ENCODE measurements at regions not wholly inside any gene's neighbourhood (a gene's known extent, or its start where the extent isn't known, plus 50 kb on each side); places are given as distances from the start of the nearest gene placed in this dataset.
"Not testable (repeated sequence)": the region's sequence is repeated elsewhere in the genome, so short reads cannot be mapped to it uniquely, and the experiment has no call there.

DNA sequence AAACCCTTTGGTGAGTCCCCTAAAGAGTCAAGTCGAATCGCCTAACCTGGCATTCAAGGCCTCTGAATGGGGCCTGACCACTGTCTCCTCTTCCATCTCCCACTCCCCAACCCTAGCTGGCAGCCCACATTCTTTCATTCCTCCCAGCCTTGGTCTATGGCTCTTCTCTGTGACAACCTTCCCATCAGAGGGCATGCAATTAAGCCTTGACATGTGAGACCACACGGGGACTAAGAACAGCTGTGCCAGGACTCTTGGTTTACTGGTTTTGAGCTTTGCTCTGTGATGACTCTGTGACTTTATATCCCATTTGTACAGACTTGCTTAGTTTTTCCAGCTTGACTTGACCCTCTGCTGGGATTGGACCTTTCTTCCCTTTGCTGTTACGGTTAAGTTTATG is 116.6 kb downstream of the BUB3 start:
- FAIRE-seq: no peak

DNA sequence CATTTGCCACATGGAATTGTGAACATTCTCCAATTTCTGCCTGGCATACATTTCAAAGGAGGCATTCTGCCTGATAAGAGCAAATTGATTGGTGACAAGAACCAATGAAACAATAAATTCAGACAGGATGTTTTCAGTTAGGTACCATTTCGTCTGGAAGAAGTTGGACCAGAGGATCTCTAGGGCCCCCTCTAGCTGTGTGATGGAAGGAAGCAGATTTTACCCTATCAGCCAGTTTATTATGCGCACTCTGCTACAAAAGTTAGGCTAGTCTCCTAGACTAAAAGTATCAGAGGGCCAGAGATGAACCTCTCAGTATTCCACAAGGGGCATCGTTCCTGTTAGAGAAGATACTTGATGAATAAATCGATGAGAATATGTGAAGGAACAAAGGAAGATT is 118.0 kb downstream of the BUB3 start:
- no peak for FAIRE-seq

DNA sequence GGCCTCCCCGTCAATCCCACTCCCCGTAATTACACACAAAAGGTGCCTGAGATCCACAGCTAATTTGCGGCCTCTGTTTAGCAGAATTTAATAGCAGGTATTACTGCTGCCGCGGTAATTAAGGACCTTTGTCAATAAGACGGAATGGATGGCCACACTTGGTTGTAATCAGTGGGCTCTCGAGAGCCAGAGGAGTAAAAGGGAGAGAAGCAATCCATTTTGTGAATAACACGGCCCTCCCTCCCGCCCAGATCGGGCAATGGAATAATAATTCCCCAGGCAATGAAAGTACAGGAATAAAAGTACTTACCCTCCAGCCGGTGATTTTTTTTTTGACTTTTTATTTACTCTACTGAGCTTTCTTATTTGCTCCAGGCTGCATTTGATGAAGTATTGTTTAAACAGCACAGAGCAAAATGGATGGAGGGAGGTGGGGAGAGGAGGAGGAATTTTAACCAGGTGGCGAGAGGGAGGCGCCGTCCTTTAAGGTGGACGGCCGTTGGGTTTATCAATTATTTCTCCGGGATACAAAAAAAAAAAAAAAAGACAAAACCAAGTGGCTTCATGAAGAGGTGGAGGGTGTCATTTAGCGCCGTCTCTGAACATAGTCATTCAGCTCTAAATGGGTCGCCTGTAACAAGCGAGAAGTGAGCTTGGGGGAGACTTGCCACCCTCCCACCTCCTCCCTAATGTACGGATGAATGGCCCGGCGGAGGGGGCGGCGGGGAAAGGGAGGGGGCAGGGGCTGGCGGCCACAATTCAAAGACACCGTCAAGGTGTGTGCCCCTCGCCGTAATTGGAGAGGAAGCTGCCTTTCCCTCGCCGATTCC is 120.3 kb downstream of the BUB3 start:
- FAIRE-seq: no peak

DNA sequence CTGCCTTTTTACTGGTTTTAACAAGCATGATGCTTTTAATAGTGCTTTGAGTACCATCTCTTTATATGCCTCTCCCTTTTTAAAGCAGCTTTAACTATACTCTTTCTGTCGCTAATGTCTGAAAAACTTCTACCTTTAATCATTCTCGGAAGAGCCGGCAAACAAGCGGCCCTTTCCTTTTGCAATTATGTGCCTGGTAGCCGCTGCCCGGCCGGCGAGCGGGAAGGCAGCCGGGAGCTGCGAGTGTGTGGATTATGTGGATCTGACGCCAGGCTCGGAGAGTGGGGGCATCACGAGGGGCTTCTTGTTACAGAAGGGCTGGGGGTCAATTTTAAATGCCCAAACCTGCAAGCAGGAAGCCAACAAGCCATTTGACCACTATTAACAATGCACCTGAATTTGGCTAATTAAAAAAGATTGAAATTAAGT is 120.9 kb downstream of the BUB3 start:
- no peak for FAIRE-seq

DNA sequence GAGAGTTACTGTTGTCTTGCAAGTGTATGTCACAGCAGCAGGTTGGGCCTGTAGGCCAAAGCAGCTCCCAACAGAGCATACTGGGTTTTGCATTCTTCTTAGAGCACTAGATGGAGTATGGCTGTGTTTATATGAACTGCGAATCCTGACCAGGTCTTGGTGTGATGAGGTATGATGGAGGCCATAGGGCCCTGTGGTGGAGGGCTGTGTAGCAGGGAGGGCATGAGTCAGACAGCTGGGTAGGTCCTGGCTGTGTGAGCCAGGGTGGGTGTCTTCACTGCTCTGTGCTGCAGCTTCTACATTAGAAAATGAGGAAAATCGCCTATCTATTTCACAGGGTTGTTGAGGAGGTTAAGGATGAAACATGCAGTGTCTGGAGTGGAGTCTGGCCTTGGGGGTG is 124.2 kb downstream of the BUB3 start:
- FAIRE-seq: no peak

DNA sequence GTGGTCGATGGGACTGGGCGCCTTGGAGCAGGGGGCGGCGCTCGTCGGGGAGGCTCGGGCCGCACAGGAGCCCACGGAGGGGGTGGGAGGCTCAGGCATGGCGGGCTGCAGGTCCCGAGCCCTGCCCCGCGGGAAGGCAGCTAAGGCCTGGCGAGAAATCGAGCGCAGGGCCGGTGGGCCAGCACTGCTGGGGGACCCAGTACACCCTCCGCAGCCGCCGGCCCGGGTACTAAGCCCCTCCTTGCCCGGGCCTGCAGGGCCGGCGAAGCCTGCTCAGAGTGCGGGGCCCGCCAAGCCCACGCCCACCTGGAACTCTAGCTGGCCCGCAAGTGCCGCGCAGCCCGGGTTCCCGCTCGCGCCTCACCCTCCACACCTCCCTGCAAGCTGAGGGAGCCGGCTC is 129.2 kb downstream of the BUB3 start:
- FAIRE-seq: not testable (repeated sequence)

DNA sequence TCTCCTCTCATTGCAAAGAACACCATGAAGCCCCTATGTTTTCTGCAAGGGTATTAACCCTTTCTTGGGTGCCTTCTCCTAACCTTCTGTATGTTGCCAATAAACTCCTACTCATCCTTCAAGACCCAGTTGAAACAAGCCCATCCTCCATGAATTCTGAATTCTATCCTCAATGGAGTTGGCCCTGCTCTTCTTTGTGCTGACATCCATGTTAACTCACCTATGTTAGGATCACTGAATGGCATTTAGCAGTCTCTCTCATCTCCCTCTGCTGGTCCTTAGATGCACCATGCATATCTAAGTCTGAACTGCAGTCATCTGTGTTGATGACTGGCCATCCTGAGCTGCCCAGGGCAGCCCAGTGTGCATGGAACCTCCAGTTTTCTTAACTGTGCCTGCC is 129.8 kb downstream of the BUB3 start:
- FAIRE-seq: no peak

DNA sequence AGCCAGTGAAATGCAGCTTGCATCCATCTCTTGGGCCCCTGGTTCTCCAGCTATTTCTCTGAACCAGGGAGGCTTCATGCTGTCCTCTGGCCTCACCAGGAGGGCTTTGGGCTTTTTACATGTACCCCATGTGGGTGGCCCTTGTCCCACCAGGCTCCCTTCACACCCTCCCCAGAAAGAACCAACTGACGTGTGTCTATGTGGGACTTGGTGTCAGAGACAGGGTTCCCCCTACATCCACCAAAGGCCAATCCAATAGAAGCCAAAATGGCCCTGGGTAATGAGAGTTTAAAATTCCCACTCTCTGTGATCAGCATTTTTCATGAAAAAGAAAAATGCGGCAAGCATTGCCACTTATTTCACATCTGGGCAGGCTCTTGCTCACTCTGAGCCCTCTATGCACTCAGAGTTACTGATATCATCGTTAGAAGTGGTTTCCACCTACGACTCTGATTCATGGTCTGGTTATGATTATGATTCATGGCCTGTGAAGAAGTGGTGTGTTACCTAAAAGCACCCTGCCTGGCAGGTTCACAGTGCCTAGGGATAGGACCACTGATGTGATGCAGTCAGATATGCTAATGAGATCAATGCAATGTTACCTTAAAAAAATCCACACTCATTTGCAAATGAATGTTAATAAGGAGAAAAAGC is 133.5 kb downstream of the BUB3 start:
- no peak for FAIRE-seq

DNA sequence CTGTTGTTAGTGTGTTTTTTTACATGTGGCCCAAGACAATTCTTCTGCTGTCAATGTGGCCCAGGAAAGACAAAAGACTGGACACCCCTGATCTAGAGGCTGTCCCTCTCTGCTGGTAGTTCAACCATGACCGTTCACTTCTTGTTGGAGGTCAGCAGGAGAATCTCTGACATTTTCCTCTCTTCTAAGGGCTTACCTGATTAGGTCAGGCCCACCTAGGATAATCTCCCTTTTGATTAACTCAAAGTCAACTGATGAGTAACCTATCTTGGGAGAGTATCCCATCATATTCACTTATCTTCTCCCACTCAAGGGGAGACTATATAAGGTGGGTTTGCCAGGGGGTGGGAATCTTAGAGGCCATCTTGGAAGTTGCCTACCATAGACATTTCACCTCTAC is 135.2 kb downstream of the BUB3 start:
- no peak for FAIRE-seq

DNA sequence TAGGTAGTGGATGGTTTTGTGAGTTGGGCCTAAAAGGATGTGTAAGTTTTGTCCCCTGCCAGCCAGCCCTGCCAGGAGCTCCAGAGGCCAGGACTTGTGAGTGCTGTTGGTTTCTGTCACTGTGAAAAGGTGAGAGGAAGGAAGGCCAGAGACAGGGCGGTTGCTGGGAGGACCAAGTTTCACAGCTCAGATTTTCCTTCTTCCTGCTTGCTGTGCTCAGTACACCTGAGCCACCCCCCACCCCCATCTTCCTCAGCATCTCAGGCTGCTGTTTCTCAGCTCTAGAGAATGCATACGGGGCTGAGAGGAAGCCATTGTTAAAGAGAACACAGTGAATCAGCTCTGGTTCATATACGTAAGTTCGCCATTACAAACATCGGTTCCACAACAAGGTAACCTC is 139.9 kb downstream of the BUB3 start:
- no peak for FAIRE-seq

DNA sequence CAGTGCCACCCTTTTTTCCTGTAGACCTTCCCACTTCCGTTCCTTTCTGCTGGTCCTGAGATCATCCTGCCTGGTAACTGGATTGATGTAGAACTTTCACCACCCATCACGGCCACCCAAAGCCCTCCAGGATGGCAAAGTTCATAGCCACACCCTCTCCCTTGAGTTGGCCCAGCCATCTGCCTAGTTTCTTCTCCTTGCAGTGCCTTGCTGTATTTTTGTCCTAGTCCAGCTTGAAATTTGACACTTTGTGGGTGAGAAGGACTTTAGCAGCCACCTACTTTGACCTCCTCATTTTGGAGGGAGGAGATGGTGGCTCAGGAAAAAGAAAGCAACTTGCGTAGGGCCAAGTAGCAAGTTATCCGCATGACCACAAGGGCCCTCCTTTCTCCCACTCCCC is 140.7 kb downstream of the BUB3 start:
- no peak for FAIRE-seq

DNA sequence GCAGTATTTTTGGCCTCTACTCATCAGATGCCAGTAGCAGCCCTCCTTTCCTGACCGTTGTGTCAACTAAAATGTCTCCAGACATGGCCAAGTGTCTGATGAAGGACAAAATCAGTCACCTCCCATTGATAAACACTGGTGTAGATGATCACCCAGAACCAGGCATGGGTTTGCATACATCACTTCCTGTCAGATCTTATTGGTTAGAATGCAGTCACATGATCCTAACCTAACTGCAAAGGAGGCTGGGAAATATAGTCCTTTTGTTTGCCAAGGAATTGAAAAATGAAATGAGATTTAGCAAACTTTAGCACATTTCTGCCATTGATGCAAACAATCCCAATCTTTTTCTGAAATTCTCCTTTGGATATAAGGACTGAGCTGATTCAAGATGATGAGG is 141.4 kb downstream of the BUB3 start:
- no peak for FAIRE-seq

DNA sequence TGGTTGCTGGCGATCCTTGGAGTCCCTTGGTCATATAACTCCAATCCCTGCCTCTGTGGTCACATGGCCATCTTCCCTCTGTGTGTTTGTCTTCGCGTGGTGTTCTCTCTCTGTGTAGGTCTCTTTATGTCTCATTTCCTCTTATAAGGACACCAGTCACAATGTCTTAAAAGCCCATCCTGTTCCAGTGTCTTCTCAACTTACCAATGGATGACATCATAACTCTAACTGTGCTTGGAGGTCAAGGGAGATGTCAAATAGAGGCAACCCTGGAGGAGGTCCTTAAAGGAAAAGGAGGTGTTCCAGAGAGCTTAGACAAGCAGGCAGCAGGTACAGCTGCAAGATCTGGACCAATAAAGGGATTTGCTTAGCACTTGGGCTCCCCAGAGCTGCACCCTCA is 143.0 kb downstream of the BUB3 start:
- no peak for FAIRE-seq

DNA sequence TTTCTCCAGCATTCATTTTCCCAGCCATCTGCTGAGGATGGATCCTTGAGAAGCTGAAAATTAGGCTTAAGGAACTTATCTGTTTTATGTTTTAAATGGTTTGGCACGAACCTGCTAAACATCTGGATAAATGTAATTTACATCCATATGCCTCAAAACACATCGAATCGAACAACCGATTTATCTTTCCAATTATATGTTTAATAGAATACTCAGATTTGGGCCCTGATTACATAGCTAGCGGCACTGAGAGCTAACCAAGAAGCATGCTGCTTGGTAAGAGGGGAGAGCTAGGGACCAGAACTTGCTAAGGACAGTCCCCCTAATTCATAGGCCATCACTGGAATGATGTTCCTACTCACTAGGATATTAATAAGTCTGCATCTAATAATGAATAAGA is 144.4 kb downstream of the BUB3 start:
- no peak for FAIRE-seq

DNA sequence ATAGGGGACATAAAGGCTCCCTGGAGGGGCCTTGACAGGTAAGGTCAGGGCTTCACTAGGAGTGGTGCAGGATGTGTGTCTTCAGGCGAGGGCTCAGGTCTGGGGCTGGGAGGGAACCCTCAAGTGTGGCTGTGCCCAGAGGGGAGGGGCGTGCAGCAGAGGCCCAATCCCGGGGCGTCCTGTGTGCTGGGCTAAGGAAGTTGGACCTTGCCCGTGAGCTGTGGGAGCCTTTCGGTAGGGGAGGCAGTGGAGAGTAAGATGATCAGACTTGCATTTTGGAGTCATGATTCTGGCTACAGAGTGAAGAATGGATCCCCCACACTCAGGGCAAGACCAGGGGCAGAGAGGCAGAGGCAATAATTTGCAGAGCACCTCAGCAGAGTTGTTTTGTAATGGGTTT is 145.4 kb downstream of the BUB3 start:
- no peak for FAIRE-seq

DNA sequence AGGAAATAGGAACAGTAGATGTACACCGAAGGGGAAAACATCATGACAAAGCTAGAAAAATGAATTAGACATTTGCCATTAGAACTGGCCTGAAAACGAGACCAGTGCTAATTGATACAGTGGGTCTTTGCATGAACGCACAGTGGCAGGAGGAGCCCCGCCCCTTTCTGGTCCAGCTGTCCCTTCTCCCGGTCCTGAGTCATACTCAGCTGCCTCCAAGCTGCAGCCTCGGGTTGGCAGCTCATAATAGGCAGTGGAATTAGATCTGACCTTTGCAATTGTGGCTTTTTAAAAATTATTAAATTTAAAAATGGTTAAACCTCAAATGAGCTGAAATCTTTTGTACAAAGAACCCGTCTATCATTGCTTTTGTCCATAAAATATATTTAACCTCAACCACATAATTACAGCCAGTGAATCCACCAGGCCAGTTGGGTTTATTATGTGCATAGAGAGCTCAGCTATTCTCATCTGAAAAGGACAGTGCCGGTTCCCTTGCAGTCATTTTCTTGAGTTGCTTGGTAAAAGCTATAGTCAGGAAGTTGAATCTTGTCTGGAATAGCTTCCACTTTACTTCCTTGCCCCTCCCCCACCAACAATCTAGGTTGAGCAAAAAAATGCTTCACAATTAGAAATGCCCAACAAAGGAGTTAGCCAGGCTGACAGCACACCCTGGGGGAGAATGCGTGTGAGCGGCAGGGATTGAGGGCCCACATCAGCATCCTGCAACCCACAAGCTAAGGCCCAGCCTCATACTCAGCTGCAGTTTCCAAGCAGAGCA is 147.1 kb downstream of the BUB3 start:
- FAIRE-seq: no peak

DNA sequence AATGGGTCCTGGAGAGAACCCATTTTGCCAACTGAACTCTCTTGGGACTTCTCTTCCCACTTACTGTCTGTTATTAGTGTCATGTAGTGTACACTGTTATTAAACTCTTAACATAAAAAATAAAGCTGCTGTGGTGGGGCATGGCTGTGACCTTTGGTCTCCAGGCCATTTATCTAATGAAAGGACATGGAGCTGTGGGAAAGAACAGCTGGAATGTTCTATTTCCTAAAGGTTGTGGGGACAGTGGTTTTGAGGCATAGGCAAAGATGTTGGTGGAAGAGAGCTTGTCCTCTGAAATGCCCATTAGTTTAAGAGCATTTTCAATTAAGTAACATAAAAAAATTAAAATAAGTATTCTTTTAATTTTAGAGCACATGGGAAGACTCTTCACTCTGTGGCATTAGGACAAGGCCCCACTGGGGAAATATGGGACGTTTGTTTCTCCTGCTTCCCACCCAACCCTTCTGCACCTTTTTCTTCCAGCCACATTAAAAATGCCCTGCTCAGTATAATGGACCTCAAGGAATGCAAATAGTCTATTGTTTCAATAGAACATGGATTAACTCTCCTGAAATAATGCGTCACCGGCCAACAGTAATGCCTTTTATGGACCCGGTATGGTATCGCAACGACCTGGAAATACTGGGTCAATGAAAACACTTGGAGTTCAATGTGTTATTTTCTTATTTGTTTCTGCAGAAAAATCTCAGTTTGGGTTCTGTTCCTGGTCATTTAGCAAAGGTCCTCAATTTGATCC is 149.6 kb downstream of the BUB3 start:
- no peak for FAIRE-seq

DNA sequence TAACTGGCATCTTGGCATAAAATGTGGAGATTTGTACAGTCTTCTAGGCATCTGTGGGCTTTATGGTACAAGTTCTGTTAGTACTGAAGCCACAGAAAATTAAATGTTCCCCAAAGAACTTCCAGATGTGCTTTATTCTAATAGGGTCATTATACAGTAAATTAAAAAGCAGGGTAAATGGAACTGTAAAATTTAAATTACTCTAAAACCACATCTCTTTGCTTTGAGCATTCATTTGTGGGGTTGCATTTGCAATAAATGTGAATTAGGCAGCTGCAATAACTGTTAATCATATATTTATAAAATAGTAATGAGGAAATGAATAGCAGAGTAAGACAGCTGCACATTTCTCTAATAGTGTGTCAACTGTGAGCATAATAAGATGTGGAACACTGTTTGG is 151.5 kb downstream of the BUB3 start:
- FAIRE-seq: no peak

DNA sequence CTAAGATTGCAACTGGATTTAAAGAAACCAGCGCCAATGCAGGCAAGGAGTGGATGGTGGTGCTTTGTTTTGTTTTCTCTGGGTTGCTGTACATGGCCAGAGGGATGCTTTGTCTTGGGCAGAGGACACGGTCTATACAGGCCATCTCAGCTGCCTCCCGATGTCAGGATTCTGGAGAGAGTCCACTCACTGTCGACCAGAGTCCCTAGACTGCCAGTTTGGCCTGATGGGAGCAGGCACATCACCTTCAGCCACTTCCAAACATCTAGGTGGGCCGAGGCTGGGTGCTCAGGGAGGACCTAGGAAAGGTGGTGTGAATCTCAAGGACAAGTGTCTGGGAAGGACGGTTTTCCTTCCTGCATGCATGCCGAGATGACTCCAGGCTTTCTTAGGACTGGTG is 152.1 kb downstream of the BUB3 start:
- no peak for FAIRE-seq

DNA sequence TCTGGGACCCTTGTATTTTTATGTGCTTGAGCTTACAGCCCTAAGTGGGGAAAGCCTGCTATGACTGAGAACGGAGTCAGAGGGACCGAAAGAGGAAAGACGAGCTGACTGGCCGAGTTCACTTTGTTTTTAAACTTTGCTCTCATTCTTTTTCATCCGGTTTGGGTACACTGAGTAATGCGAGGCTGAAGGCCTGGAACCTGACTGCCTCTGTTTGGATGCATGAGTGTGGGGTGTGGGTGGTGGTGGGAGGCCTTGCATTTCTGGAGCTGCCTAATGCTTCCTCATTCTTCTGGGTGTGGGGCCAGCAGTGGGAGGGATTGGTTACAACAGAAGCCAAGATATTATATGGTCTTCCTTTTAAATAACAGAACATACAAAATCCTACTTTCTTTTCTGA is 155.5 kb downstream of the BUB3 start:
- FAIRE-seq: no peak

DNA sequence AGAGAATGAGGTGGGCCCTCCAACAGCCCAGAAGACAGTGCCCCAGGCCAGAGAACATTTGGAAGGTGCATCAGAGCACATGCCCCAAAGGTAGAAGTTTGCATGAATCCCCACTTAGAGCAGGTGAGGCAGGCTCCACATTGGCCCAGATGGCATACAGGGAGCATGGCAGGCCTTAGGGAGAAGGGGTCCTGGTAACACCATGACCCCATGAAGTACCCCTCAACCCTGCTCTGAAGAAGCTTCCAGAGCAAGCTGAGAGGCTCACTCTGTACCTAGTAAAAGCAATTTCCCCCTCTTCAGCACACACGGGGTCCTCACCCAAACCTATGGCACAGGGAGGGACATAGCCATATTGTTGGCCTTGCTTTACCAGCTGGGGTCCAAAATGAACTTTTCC is 162.6 kb downstream of the BUB3 start:
- no peak for FAIRE-seq

DNA sequence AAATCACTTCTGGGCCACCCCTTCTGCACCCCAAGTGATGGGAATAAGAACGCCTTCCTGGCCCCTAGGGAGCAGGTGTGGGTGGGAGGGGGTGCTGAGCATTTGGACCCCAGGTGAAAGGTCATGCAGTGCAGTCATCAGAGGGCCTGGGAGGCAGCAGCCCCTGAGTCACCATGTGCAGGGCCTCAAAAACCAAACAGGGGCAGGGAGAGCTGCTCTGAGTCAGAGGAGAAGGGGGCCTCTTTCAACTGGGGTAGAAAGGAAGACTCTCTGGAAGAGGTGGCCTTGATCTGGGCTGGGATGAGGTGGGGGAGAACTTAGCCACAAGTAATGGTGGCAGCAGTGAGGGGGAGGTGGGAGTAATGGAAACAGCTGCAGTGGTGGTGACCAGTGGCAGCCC is 164.3 kb downstream of the BUB3 start:
- no peak for FAIRE-seq

DNA sequence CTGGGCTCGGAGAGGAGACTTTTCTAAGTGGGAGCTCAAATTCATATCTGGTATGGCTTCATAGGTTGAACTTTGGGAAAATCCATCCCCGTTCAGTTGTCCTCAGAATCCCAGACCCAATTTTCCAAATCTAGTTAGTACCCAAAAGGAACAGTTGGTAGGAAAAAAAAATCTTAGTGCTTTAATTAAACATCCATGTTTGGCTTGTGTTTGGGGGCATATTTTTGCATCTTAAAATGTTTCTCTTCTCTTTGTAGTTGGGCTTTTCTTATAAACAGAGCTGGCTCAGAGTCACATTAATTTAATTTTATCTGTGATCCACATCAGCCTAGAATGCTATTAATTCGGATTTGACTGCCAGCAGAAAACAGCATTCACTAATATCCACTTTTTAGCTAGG is 165.9 kb downstream of the BUB3 start:
- no peak for FAIRE-seq
